SK-N-SH (cell line): ENCODE measurements at regions not wholly inside any gene's neighbourhood (a gene's known extent, or its start where the extent isn't known, plus 50 kb on each side); places are given as distances from the start of the nearest gene placed in this dataset.
"Not testable (repeated sequence)": the region's sequence is repeated elsewhere in the genome, so short reads cannot be mapped to it uniquely, and the experiment has no call there.

Experiments used
- FOSL2 ChIP-seq: IDR thresholded peaks from 2 replicates; pipeline ENCODE4 v1.4.0; 2012; ENCODE audit warnings: low read depth, mild to moderate bottlenecking, moderate library complexity, borderline replicate concordance
- GATA2 ChIP-seq: sonication (generic); formaldehyde crosslinking; IDR thresholded peaks from 2 replicates; pipeline ENCODE4 v1.5.0; 2020; ENCODE audit warnings: mild to moderate bottlenecking, missing genetic modification reagents
- JUND ChIP-seq: IDR thresholded peaks from 2 replicates; pipeline ENCODE4 v1.4.0; 2012
- PBX3 ChIP-seq: IDR thresholded peaks from 2 replicates; pipeline ENCODE4; 2012
- POLR2AphosphoS5 ChIP-seq: IDR thresholded peaks from 2 replicates; pipeline ENCODE4 v1.6.1; 2012; ENCODE audit warnings: low read depth, low read length
- RAD21 ChIP-seq: IDR thresholded peaks from 2 replicates; pipeline ENCODE4 v1.6.1; 2012; ENCODE audit warnings: mild to moderate bottlenecking, low read length
- RCOR1 ChIP-seq: fragments of 150-350 bp; IDR thresholded peaks from 2 replicates; pipeline ENCODE4 v1.6.1; 2017; ENCODE audit warnings: antibody characterized with exemption, low read length
- SIN3A ChIP-seq: IDR thresholded peaks from 2 replicates; pipeline ENCODE4 v1.6.1; 2012; ENCODE audit warnings: low read depth, mild to moderate bottlenecking, low read length, moderate library complexity, borderline replicate concordance
- YY1 ChIP-seq: IDR thresholded peaks from 2 replicates; pipeline ENCODE4 v1.4.0; 2012; ENCODE audit warnings: low read depth, mild to moderate bottlenecking
- ZBTB33 ChIP-seq: IDR thresholded peaks from 2 replicates; pipeline ENCODE4 v1.4.0; 2012; ENCODE audit warnings: low read depth, borderline replicate concordance
- TF ChIP-seq, protein P1 (sequence below): fragments of 200-600 bp; sonication (generic); IDR thresholded peaks from 2 replicates; pipeline ENCODE4 v1.6.1; 2017; ENCODE audit warnings: antibody characterized with exemption, mild to moderate bottlenecking, moderate library complexity
- TF ChIP-seq, protein P2 (sequence below): IDR thresholded peaks from 2 replicates; pipeline ENCODE4 v1.6.1; 2012; ENCODE audit warnings: mild to moderate bottlenecking, low read depth, low read length, moderate library complexity

DNA sequence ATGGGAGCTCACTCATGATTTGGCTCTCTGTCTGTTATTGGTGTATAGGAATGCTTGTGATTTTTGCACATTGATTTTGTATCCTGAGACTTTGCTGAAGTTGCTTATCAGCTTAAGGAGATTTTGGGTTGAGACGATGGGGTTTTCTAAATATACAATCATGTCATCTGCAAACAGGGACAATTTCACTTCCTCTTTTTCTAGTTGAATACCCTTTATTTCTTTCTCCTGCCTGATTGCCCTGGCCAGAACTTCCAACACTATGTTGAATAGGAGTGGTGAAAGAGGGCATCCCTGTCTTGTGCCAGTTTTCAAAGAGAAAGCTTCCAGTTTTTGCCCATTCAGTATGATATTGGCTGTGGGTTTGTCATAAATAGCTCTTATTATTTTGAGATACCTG lies 173.8 kb upstream of the ZNF521 start:
- not testable (repeated sequence) for TF ChIP-seq GATA2 (CRISPR knock-in tag); RAD21; JUND; PBX3; FOSL2; ZBTB33; POLR2AphosphoS5; RCOR1; YY1; SIN3A
- TF ChIP-seq, protein P1, sequence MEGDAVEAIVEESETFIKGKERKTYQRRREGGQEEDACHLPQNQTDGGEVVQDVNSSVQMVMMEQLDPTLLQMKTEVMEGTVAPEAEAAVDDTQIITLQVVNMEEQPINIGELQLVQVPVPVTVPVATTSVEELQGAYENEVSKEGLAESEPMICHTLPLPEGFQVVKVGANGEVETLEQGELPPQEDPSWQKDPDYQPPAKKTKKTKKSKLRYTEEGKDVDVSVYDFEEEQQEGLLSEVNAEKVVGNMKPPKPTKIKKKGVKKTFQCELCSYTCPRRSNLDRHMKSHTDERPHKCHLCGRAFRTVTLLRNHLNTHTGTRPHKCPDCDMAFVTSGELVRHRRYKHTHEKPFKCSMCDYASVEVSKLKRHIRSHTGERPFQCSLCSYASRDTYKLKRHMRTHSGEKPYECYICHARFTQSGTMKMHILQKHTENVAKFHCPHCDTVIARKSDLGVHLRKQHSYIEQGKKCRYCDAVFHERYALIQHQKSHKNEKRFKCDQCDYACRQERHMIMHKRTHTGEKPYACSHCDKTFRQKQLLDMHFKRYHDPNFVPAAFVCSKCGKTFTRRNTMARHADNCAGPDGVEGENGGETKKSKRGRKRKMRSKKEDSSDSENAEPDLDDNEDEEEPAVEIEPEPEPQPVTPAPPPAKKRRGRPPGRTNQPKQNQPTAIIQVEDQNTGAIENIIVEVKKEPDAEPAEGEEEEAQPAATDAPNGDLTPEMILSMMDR, result not testable (repeated sequence)
- TF ChIP-seq, protein P2, sequence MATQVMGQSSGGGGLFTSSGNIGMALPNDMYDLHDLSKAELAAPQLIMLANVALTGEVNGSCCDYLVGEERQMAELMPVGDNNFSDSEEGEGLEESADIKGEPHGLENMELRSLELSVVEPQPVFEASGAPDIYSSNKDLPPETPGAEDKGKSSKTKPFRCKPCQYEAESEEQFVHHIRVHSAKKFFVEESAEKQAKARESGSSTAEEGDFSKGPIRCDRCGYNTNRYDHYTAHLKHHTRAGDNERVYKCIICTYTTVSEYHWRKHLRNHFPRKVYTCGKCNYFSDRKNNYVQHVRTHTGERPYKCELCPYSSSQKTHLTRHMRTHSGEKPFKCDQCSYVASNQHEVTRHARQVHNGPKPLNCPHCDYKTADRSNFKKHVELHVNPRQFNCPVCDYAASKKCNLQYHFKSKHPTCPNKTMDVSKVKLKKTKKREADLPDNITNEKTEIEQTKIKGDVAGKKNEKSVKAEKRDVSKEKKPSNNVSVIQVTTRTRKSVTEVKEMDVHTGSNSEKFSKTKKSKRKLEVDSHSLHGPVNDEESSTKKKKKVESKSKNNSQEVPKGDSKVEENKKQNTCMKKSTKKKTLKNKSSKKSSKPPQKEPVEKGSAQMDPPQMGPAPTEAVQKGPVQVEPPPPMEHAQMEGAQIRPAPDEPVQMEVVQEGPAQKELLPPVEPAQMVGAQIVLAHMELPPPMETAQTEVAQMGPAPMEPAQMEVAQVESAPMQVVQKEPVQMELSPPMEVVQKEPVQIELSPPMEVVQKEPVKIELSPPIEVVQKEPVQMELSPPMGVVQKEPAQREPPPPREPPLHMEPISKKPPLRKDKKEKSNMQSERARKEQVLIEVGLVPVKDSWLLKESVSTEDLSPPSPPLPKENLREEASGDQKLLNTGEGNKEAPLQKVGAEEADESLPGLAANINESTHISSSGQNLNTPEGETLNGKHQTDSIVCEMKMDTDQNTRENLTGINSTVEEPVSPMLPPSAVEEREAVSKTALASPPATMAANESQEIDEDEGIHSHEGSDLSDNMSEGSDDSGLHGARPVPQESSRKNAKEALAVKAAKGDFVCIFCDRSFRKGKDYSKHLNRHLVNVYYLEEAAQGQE, result not testable (repeated sequence)
